ENCODE measurements at regions not wholly inside any gene's neighbourhood (a gene's known extent, or its start where the extent isn't known, plus 50 kb on each side); places are given as distances from the start of the nearest gene placed in this dataset.

DNA sequence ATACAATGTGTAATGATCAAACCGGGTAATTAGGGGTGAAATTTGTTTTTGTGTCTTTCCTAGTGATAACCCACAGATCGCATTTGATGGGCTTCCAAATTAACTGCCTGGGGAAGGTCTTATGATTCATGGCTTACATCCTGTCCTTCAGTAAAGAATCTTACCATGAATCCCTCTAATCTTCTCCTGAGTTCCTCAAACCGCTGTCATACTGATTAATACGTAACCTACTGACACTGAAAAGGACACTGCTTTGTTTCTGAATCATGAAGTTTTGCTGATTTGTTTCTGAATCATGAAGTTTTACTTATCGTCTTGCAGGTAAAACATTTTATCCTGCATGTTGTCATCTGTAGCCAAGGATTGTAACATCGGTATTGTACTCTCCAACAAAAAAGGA, 52.0 kb upstream of the CRY1 start:
- Histone ChIP-seq H2BK120ac (ENCODE audit: low read depth, low read length, poor library complexity, severe bottlenecking) (no peak overlapping the region), H4K20me1 (ENCODE audit: control insufficient read depth, insufficient read depth, insufficient read length) (no peaks in the 10 kb centered on the region), H2BK15ac (ENCODE audit: low read depth, low read length) (no peak overlapping the region), H3K9me3 (ENCODE audit: control insufficient read depth, low read depth, low read length) (no peaks in the 10 kb centered on the region), H4K5ac (ENCODE audit: insufficient read length, low read depth, low read length) (no peak overlapping the region), H3T11ph (ENCODE audit: low read length) (no peak overlapping the region), H4K91ac (ENCODE audit: insufficient read length, low read depth, low read length) (no peak overlapping the region), H3K4me1 (ENCODE audit: insufficient read depth, low read length) (no peaks in the 10 kb centered on the region), H3K56ac (ENCODE audit: insufficient read length, low read depth, low read length) (no peak overlapping the region), H3K14ac (ENCODE audit: insufficient read depth, low read length) (no peak overlapping the region), H3K4ac (ENCODE audit: low read depth, low read length) (no peak overlapping the region), H2BK20ac (ENCODE audit: low read depth, low read length, poor library complexity, severe bottlenecking) (no peak overlapping the region), H3K9ac (ENCODE audit: extremely low read depth, insufficient read length, low read length) (no peak overlapping the region), H2BK5ac (ENCODE audit: insufficient read length, low read length) (no peak overlapping the region), H3K18ac (ENCODE audit: insufficient read length, low read depth, low read length) (no peak overlapping the region), H2AFZ (ENCODE audit: low read length) (no peak overlapping the region), H3K4me2 (ENCODE audit: insufficient read depth, insufficient read length, low read length) (no peak overlapping the region), H3K27me3 (ENCODE audit: insufficient read depth, low read length) (no peaks in the 10 kb centered on the region), H3K23me2 (ENCODE audit: insufficient read length, low read depth, low read length, poor library complexity, severe bottlenecking) (no peaks in the 10 kb centered on the region), H4K8ac (replicated peaks; ENCODE audit: insufficient read length, low read depth, low read length) (no peak overlapping the region), H3K27ac (ENCODE audit: insufficient read length, low read depth, low read length) (no peak overlapping the region), H3K23ac (ENCODE audit: insufficient read length, low read depth, low read length) (no peak overlapping the region), H3K79me1 (ENCODE audit: insufficient read depth, low read depth, low read length, poor library complexity, severe bottlenecking) (no peaks in the 10 kb centered on the region), H3K79me2 (ENCODE audit: insufficient read depth, low read length) (no peaks in the 10 kb centered on the region), H2BK12ac (ENCODE audit: insufficient read length, low read depth, low read length) (no peak overlapping the region), H2AK5ac (ENCODE audit: insufficient read length, low read length) (no peak overlapping the region)
- H3K36me3 Mint-ChIP-seq (ENCODE audit: insufficient read depth in 1 of 3, low read depth in 3 of 3): no peaks in the 10 kb centered on the region
- WGBS (ENCODE audit: extremely low coverage, insufficient read length, low lambda C conversion rate): no CpG with 5 or more reads among the region's 6 CpGs
- TF ChIP-seq, protein P1, sequence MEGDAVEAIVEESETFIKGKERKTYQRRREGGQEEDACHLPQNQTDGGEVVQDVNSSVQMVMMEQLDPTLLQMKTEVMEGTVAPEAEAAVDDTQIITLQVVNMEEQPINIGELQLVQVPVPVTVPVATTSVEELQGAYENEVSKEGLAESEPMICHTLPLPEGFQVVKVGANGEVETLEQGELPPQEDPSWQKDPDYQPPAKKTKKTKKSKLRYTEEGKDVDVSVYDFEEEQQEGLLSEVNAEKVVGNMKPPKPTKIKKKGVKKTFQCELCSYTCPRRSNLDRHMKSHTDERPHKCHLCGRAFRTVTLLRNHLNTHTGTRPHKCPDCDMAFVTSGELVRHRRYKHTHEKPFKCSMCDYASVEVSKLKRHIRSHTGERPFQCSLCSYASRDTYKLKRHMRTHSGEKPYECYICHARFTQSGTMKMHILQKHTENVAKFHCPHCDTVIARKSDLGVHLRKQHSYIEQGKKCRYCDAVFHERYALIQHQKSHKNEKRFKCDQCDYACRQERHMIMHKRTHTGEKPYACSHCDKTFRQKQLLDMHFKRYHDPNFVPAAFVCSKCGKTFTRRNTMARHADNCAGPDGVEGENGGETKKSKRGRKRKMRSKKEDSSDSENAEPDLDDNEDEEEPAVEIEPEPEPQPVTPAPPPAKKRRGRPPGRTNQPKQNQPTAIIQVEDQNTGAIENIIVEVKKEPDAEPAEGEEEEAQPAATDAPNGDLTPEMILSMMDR (conservative IDR thresholded peaks at IDR 0.05): no peak
- peaks cover 2 to 7% of the 10 kb centered on the region in 2 experiments; a peak in 3 of 4 replicates for H3K4me1 Mint-ChIP-seq
- DNase-seq: no peak
- no peak overlapping the region for H3K4me3 Mint-ChIP-seq
- no peaks in the 10 kb centered on the region; the same call in 1 of the 2 replicates for H3K27me3 Mint-ChIP-seq (ENCODE audit: low read depth)
- no peaks in the 10 kb centered on the region; a peak in 1 of 5 replicates for H3K9me3 Mint-ChIP-seq
- no peak overlapping the region for H3K27ac Mint-ChIP-seq

All from H9 (cell line).